ENCODE measurements at regions not wholly inside any gene's neighbourhood (a gene's known extent, or its start where the extent isn't known, plus 50 kb on each side); places are given as distances from the start of the nearest gene placed in this dataset.
A peak's percentile ranks its signal among the peaks of the same experiment; 100 is the strongest.

- no peak for DNase-seq (ENCODE audit: low spot score)
- no peak overlapping the region for H3K4me3 ChIP-seq (ENCODE audit: low read length in 2 of 2)
- no peak overlapping the region for H3K27ac ChIP-seq (replicated peaks; ENCODE audit: low read length)
- no peak overlapping the region for H3K4me2 ChIP-seq (ENCODE audit: insufficient read depth, low read length, poor library complexity, severe bottlenecking)
- H3K23ac ChIP-seq (ENCODE audit: low read depth, low read length, poor library complexity) = no peak overlapping the region
- WGBS, 2 donors (ENCODE audit: extremely low coverage in 2 of 2, insufficient read length in 2 of 2, insufficient replicate concordance in 1 of 2) = no CpG with 5 or more reads among the region's 18 CpGs
- H3K9me3 ChIP-seq (replicated peaks in 1 of 2; ENCODE audit: control insufficient read depth in 2 of 2, insufficient read depth in 1 of 2, low read depth in 1 of 2, low read length in 2 of 2) = peaks cover 0 to 4% of the 10 kb centered on the region in 2 donors
- H2AFZ ChIP-seq (ENCODE audit: low read length) = no peak overlapping the region
- no peak overlapping the region for H4K8ac ChIP-seq (ENCODE audit: low read depth, low read length)
- H3K18ac ChIP-seq (ENCODE audit: low read length) = no peak overlapping the region
- H3K4me1 ChIP-seq (ENCODE audit: control insufficient read depth in 2 of 2, insufficient read depth in 1 of 2, low read depth in 1 of 2, low read length in 2 of 2) = no peaks in the 10 kb centered on the region
- H2BK5ac ChIP-seq (ENCODE audit: low read length) = no peak overlapping the region
- H3K36me3 ChIP-seq (replicated peaks in 1 of 2; ENCODE audit: control insufficient read depth in 2 of 2, insufficient read depth in 2 of 2, low read length in 2 of 2) = no peaks in the 10 kb centered on the region
- H2BK15ac ChIP-seq (ENCODE audit: low read length) = no peak overlapping the region
- no peak overlapping the region for H2BK120ac ChIP-seq (ENCODE audit: low read depth, low read length)
- no peak overlapping the region for H2AK5ac ChIP-seq (ENCODE audit: low read depth, low read length)
- H3K14ac ChIP-seq (ENCODE audit: low read length) = no peak overlapping the region
- no peak overlapping the region for H3K9ac ChIP-seq (ENCODE audit: low read depth, low read length, poor library complexity)
- H3K79me1 ChIP-seq (ENCODE audit: low read depth, low read length) = no peaks in the 10 kb centered on the region
- no peak overlapping the region for H2BK12ac ChIP-seq (ENCODE audit: low read length)
- H3K27me3 ChIP-seq (ENCODE audit: control insufficient read depth in 3 of 3, insufficient read depth in 3 of 3, low read depth in 1 of 3, low read length in 3 of 3) = peaks cover 0 to 2% (median 0%) of the 10 kb centered on the region in 3 experiments
- H3K4ac ChIP-seq (ENCODE audit: low read length) = no peak overlapping the region
- H4K91ac ChIP-seq (ENCODE audit: low read depth, low read length, poor library complexity) = no peak overlapping the region
Measured at GRCh38 chr18:78922856-78923255, 56.8 kb upstream of the SALL3 start.

DNA sequence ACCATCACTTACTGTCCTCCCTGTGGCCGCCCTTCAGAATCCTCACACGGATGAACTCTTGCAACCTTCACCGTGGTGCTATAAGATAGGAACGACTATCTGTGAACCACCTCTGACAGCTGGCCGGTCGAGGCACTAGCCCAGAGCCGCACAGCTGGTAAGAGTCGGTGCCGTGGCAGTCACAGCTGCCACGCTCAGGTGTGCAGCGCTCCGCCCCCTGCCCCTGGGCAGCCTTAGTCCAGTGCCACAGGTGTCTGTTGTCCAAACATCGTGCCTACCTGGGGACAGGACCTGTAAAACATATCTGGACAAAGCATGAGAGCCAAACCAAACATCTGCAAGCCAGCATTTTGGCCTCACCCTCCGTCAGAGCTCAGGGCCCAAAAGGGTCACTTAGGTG, 55.3 kb upstream of the SALL3 start:
- Histone ChIP-seq H2AFZ (ENCODE audit: low read length) (no peak overlapping the region), H3K36me3 (replicated peaks in 1 of 2; ENCODE audit: control insufficient read depth in 2 of 2, insufficient read depth in 2 of 2, low read length in 2 of 2) (no peaks in the 10 kb centered on the region), H3K9me3 (replicated peaks in 1 of 2; ENCODE audit: control insufficient read depth in 2 of 2, insufficient read depth in 1 of 2, low read depth in 1 of 2, low read length in 2 of 2) (peaks cover 0 to 4% of the 10 kb centered on the region in 2 donors), H3K4ac (ENCODE audit: low read length) (no peak overlapping the region), H4K91ac (ENCODE audit: low read depth, low read length, poor library complexity) (no peak overlapping the region), H2BK5ac (ENCODE audit: low read length) (peak overlapping the region; percentile 30), H3K27ac (replicated peaks; ENCODE audit: low read length) (no peak overlapping the region), H3K14ac (ENCODE audit: low read length) (no peak overlapping the region), H3K4me1 (ENCODE audit: control insufficient read depth in 2 of 2, insufficient read depth in 1 of 2, low read depth in 1 of 2, low read length in 2 of 2) (no peaks in the 10 kb centered on the region), H3K4me3 (ENCODE audit: low read length in 2 of 2) (no peak overlapping the region), H3K23ac (ENCODE audit: low read depth, low read length, poor library complexity) (no peak overlapping the region), H3K27me3 (ENCODE audit: control insufficient read depth in 3 of 3, insufficient read depth in 3 of 3, low read depth in 1 of 3, low read length in 3 of 3) (peaks cover 0 to 2% (median 0%) of the 10 kb centered on the region in 3 experiments), H3K9ac (ENCODE audit: low read depth, low read length, poor library complexity) (no peak overlapping the region), H3K4me2 (ENCODE audit: insufficient read depth, low read length, poor library complexity, severe bottlenecking) (no peak overlapping the region), H4K8ac (ENCODE audit: low read depth, low read length) (no peak overlapping the region), H2AK5ac (ENCODE audit: low read depth, low read length) (peak overlapping the region; percentile 22), H3K79me1 (ENCODE audit: low read depth, low read length) (no peaks in the 10 kb centered on the region), H3K18ac (ENCODE audit: low read length) (no peak overlapping the region), H2BK12ac (ENCODE audit: low read length) (no peak overlapping the region), H2BK120ac (ENCODE audit: low read depth, low read length) (no peak overlapping the region), H2BK15ac (ENCODE audit: low read length) (no peak overlapping the region)
- DNase-seq (ENCODE audit: low spot score) = no peak
- no CpG with 5 or more reads among the region's 14 CpGs for WGBS, 2 donors (ENCODE audit: extremely low coverage in 2 of 2, insufficient read length in 2 of 2, insufficient replicate concordance in 1 of 2)

- H3K4ac ChIP-seq (ENCODE audit: low read length) = no peak overlapping the region
- H3K9ac ChIP-seq (ENCODE audit: low read depth, low read length, poor library complexity) = no peak overlapping the region
- H2AFZ ChIP-seq (ENCODE audit: low read length) = no peak overlapping the region
Measured at GRCh38 chr18:78924786-78925540, 54.7 kb upstream of the SALL3 start.

GRCh38 chr18:78925557-78926242, 53.9 kb upstream of the SALL3 start:
- no peaks in the 10 kb centered on the region for H3K4me1 ChIP-seq (ENCODE audit: control insufficient read depth in 2 of 2, insufficient read depth in 1 of 2, low read depth in 1 of 2, low read length in 2 of 2)
- no peak overlapping the region for H3K9ac ChIP-seq (ENCODE audit: low read depth, low read length, poor library complexity)
- H2BK120ac ChIP-seq (ENCODE audit: low read depth, low read length) = no peak overlapping the region
- peaks cover 0 to 4% (median 0%) of the 10 kb centered on the region in 3 experiments for H3K27me3 ChIP-seq (ENCODE audit: control insufficient read depth in 3 of 3, insufficient read depth in 3 of 3, low read depth in 1 of 3, low read length in 3 of 3)
- no peak overlapping the region for H2BK12ac ChIP-seq (ENCODE audit: low read length)
- WGBS, 2 donors (ENCODE audit: extremely low coverage in 2 of 2, insufficient read length in 2 of 2, insufficient replicate concordance in 1 of 2) = no CpG with 5 or more reads among the region's 52 CpGs
- DNase-seq (ENCODE audit: low spot score) = no peak
- no peak overlapping the region for H2BK15ac ChIP-seq (ENCODE audit: low read length)
- no peaks in the 10 kb centered on the region for H3K79me1 ChIP-seq (ENCODE audit: low read depth, low read length)
- H3K27ac ChIP-seq (replicated peaks; ENCODE audit: low read length) = no peak overlapping the region
- no peak overlapping the region for H2AFZ ChIP-seq (ENCODE audit: low read length)
- no peak overlapping the region for H3K14ac ChIP-seq (ENCODE audit: low read length)
- H2BK5ac ChIP-seq (ENCODE audit: low read length) = no peak overlapping the region
- H3K4me2 ChIP-seq (ENCODE audit: insufficient read depth, low read length, poor library complexity, severe bottlenecking) = no peak overlapping the region
- no peak overlapping the region for H3K18ac ChIP-seq (ENCODE audit: low read length)
- no peaks in the 10 kb centered on the region for H3K36me3 ChIP-seq (replicated peaks in 1 of 2; ENCODE audit: control insufficient read depth in 2 of 2, insufficient read depth in 2 of 2, low read length in 2 of 2)
- no peak overlapping the region for H3K4ac ChIP-seq (ENCODE audit: low read length)
- H4K91ac ChIP-seq (ENCODE audit: low read depth, low read length, poor library complexity) = no peak overlapping the region
- H3K23ac ChIP-seq (ENCODE audit: low read depth, low read length, poor library complexity) = no peak overlapping the region
- peaks cover 0 to 4% of the 10 kb centered on the region in 2 donors for H3K9me3 ChIP-seq (replicated peaks in 1 of 2; ENCODE audit: control insufficient read depth in 2 of 2, insufficient read depth in 1 of 2, low read depth in 1 of 2, low read length in 2 of 2)
- no peak overlapping the region for H3K4me3 ChIP-seq (ENCODE audit: low read length in 2 of 2)
- H2AK5ac ChIP-seq (ENCODE audit: low read depth, low read length) = no peak overlapping the region
- H4K8ac ChIP-seq (ENCODE audit: low read depth, low read length) = no peak overlapping the region

More at GRCh38 chr18:78924786-78925540, 54.7 kb upstream of the SALL3 start:
- WGBS, 2 donors (ENCODE audit: extremely low coverage in 2 of 2, insufficient read length in 2 of 2, insufficient replicate concordance in 1 of 2) = no CpG with 5 or more reads among the region's 43 CpGs
- peaks cover 0 to 4% of the 10 kb centered on the region in 2 donors for H3K9me3 ChIP-seq (replicated peaks in 1 of 2; ENCODE audit: control insufficient read depth in 2 of 2, insufficient read depth in 1 of 2, low read depth in 1 of 2, low read length in 2 of 2)
- no peaks in the 10 kb centered on the region for H3K4me1 ChIP-seq (ENCODE audit: control insufficient read depth in 2 of 2, insufficient read depth in 1 of 2, low read depth in 1 of 2, low read length in 2 of 2)
- peak overlapping the region; percentile 77 for H3K23ac ChIP-seq (ENCODE audit: low read depth, low read length, poor library complexity)
- no peak overlapping the region for H3K18ac ChIP-seq (ENCODE audit: low read length)
- H3K27me3 ChIP-seq (ENCODE audit: control insufficient read depth in 3 of 3, insufficient read depth in 3 of 3, low read depth in 1 of 3, low read length in 3 of 3) = peaks cover 0 to 2% (median 0%) of the 10 kb centered on the region in 3 experiments
- no peak overlapping the region for H3K4me3 ChIP-seq (ENCODE audit: low read length in 2 of 2)
- H3K36me3 ChIP-seq (replicated peaks in 1 of 2; ENCODE audit: control insufficient read depth in 2 of 2, insufficient read depth in 2 of 2, low read length in 2 of 2) = no peaks in the 10 kb centered on the region
- H2BK12ac ChIP-seq (ENCODE audit: low read length) = no peak overlapping the region
- no peak overlapping the region for H3K4me2 ChIP-seq (ENCODE audit: insufficient read depth, low read length, poor library complexity, severe bottlenecking)
- H4K8ac ChIP-seq (ENCODE audit: low read depth, low read length) = no peak overlapping the region
- no peaks in the 10 kb centered on the region for H3K79me1 ChIP-seq (ENCODE audit: low read depth, low read length)
- no peak overlapping the region for H2BK15ac ChIP-seq (ENCODE audit: low read length)
- no peak overlapping the region for H4K91ac ChIP-seq (ENCODE audit: low read depth, low read length, poor library complexity)
- H2BK5ac ChIP-seq (ENCODE audit: low read length) = no peak overlapping the region
- no peak overlapping the region for H2BK120ac ChIP-seq (ENCODE audit: low read depth, low read length)
- H3K27ac ChIP-seq (replicated peaks; ENCODE audit: low read length) = no peak overlapping the region
- no peak overlapping the region for H3K14ac ChIP-seq (ENCODE audit: low read length)
- no peak for DNase-seq (ENCODE audit: low spot score)
- no peak overlapping the region for H2AK5ac ChIP-seq (ENCODE audit: low read depth, low read length)

All from neuronal stem cell (in vitro differentiated cells).